Stimulated activated CD8-positive, alpha-beta memory T cell treated with anti-CD3 and anti-CD28 coated beads, Interleukin-4, amount 100 ng/mL, for 4 hours (primary cell): ENCODE measurements at regions not wholly inside any gene's neighbourhood (a gene's known extent, or its start where the extent isn't known, plus 50 kb on each side); places are given as distances from the start of the nearest gene placed in this dataset.
"Not testable (repeated sequence)": the region's sequence is repeated elsewhere in the genome, so short reads cannot be mapped to it uniquely, and the experiment has no call there.

Source experiments
- DNase-seq, 2 donors: peaks; one replicate each; pipeline ENCODE4 v3.0.0-alpha.2; 2020; ENCODE audit warnings: low read depth in 2 of 2, low spot score in 1 of 2

- DNase-seq = no peak
These were observed 451.2 kb downstream of the RPS29 start for GRCh38 chr14:49134940-49135339.

- no peak for DNase-seq
These were observed 464.9 kb downstream of the RPS29 start for GRCh38 chr14:49121246-49121645.

DNA sequence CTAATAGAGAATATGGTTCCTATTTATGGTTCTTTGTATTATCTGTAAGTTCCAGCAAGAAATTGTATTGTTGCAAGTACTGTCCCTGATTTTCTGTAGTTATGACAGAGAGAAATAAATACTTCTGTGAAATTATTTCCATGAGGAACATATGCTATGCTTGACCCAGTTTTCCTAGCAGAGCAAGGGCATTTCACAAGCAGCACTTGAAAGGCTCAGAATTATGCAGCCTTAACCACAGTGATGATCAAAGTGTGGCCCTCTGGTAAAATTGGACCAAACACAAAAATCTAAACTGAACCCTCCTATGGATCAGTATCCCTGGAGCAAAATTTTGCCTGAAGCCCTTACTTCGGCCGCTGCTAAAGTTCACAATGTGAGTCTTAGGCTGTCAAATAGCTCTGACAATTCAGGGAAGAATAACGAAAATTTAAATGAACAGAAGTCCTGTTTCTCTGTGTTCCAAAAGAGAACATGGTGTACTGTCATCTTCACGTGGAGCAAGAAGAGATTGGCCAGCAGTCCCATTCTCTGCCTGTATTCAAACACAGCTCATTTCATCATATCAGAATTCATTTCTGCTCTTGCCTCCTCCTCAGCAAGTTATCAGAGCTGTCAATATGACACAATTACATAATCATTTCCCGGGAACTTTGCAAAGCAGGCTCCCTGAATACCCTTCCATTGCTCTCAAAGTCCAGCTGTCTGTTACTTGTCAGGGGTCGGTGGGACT, 471.9 kb downstream of the RPS29 start:
- DNase-seq = no peak

DNA sequence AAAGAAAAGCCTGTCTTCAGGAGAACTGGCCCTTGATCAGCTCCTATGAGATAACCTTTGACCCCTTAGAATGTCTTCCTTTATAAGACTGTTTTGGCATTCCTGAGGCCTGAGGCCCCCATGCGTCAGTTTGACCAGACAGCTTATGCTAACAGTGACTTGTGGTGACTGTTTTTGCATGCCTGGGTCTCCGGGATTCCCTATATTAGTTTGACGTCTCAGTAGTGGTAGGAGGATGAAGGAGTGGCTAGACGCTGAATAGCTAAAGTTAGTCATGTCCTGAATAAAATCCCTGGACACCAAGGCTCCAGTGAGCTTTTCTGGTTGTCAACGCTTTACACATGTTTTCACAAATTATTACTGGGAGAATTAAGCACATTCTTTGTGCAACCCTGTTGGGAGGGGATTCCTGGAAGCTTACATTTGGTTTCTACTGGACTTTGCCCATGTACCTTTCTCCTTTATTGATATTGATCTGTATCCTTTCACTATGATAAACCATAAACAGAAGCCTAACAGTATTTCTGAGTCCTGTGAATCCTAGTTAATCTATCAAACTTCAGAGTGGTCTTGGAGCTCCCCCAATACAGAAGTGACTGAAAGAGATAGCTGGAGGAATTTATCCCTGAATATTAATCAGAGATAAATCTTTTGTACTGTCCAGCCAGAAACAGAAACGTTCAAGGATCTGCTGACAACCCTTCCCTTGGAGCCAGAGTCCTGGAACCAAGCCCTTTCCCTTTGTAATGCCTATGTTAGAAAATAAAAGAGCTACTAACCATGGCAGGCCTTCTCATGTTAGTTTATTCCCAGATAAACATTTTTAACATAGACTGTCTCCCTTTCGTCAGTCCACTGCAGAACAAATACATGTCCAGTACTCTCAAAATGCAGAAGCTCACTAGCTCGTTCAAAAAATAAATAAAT, 479.2 kb downstream of the RPS29 start:
- no peak for DNase-seq

DNA sequence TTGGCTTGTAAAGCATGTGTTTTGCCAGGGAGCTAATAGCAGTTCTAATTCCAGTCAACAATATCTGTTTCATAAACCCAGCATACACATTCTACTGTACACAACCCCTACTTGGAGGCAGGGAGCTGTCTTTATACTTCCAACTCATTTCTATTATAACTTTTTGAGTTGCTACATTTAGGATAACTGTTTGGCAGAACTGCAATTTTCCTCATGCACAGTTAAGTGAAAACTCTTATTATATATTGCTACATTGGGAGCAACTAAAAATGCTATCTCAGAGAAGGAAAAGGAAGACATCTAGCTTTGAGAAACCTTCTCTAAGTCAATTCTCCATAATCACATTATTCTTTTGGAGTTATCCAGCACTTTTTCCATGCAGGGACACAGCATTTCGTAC, 480.2 kb downstream of the RPS29 start:
- DNase-seq = no peak

DNA sequence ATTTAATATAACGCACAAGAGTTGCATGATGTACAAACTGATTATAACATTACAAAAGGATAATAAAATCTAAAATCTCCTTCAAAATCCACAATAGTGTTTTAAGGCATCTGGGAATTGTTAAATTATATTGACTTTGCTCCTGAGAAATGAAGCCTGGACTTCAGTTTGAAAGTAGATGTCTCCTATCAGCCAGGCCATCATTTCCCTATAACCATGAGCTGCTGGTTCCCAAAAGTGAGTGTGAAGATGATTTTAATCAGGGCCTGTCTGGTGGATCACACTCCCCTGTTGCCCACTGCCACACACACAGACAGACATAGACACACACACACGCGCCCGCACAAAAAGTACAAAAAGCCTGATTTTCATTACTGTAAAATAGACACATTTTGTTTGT, 480.7 kb downstream of the RPS29 start:
- no peak for DNase-seq

GRCh38 chr14:49092345-49092744, 493.8 kb downstream of the RPS29 start:
- no peak for DNase-seq

DNA sequence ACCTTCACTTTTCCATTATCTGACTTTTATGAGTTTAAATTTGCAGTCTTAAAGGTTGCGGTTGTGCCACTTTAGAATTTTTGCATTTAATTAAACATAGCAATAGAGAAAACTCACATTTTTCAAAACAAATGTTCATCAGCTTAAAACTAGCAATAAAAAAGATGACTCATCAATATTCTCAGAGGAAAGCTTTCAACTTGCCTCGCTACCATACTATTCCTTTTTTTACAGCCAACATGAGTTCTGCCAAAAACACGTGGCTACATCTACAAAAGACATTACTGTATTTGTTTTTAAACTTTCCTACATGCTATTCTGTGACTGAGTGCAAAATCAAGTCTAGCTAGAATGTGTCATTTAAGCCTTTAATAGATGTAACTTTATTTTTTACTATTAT, 497.1 kb downstream of the RPS29 start:
- DNase-seq = no peak

DNA sequence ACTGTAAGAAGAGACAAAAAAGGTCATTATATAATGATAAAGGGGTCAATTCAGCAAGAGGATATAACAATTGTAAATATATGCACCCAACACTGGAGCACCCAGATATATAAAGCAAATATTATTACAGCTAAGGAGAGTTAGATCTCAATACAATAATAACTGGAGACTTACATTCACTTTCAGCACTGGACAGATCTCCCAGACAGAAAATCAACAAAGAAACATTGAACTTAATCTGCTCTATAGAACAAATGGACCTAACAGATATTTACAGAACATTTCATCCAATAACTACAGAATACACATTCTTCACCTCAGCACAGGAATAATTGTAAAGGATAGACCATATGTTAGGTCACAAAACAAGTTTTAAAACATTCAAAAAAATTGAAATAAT, 512.9 kb downstream of the RPS29 start:
- not testable (repeated sequence) for DNase-seq

DNA sequence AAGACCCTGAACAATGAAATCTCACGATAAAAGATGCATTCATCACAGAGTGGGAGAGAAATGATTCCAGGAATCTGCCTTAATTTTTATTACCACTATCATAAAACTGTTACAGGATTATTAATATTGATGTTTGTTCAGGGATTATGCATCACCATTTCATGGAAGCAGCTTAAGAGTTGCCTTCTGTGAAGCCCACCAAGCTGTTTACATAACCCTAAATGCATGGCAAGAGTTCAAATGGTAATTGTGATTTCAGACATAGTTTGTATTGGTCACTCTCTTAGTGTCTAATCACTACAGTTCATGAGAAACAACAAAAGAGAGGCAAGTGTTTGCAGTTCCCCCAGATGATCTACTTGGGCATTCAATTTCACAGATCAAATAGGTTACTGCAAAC, 527.7 kb downstream of the RPS29 start:
- no peak for DNase-seq

GRCh38 chr14:49057838-49058510, 528.2 kb downstream of the RPS29 start:
- no peak for DNase-seq

- DNase-seq = no peak
These were observed 530.2 kb downstream of the RPS29 start for GRCh38 chr14:49056021-49056420.

DNA sequence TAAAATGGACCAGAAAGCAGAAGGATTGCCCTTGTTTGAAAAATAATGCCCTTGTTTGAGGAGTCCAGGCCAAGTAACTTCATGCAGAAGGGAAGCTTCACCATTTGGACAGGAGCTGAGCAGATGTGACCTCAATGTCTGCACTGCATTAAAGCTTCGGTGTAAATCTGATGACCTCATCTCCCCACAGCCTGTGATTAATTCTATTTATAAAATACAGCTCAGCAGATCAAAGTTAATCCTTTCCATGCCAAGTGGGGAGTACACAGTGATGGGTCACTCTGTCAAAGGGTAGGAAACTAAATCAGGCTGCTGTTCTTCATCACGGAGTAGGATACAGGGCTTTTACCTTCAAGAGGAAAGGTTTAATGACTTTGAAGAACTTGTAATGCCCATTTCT, 533.7 kb downstream of the RPS29 start:
- no peak for DNase-seq

GRCh38 chr14:49051328-49052060, 534.7 kb downstream of the RPS29 start:
- DNase-seq = no peak

GRCh38 chr14:49050822-49051221, 535.4 kb downstream of the RPS29 start:
- no peak for DNase-seq

DNA sequence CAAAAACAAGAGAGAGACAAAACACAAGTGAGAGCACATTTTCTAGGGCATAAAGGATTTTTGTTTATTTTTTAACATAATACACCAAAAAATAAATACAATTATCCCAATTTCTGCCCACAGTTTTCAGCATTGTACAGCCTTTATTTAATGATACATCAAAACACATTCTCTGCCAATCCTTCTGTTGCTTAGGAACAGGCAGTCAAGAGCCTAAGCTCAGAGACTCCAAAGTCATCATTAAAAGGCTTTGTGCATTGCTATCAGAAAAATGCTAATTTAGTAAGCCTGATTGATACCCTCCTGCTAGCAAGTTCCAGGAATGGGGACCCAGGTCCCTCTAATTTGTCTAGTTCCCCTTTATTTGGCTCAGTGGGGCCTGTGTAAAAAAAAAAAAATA, 536.5 kb downstream of the RPS29 start:
- no peak for DNase-seq

- no peak for DNase-seq
These were observed 541.2 kb downstream of the RPS29 start for GRCh38 chr14:49044981-49045380.

DNA sequence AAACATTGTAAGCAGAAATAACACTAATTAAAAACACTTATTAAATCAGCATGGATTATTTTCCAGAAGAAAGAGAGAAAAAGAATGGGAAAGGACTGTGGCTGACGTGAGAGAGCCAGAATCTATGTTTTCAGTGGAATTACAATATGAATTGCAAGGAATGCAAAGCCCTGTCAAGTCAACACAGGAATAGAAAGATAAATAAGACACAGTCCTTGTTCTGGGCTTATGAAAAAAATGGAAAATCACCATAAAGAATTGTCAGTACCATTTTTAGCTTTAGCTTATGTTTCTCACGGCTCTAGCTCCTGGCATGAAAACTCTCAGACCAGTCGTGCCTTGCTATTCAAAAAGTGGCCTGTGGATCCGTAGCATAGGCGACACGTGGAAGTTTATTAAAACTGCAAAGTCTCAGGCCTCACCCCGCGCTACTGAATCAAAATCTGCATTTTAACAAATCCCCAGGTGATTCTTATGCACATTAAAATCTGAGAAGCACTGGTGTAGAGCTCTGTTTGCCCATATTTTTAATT, 549.1 kb downstream of the RPS29 start:
- DNase-seq = no peak

GRCh38 chr14:49036266-49036665, 549.9 kb downstream of the RPS29 start:
- no peak for DNase-seq

- no peak for DNase-seq
These were observed 553.0 kb downstream of the RPS29 start for GRCh38 chr14:49033131-49033530.

GRCh38 chr14:49031710-49032109, 554.5 kb downstream of the RPS29 start:
- DNase-seq = not testable (repeated sequence)
